ENCODE measurements at regions not wholly inside any gene's neighbourhood (a gene's known extent, or its start where the extent isn't known, plus 50 kb on each side); places are given as distances from the start of the nearest gene placed in this dataset.

GRCh38 chr11:93967258-93967657 lies 53.9 kb upstream of the HEPHL1 start:
- no peak for DNase-seq (ENCODE audit: insufficient read length)
- TF ChIP-seq TAF1 (IDR thresholded peaks at IDR 0.05; ENCODE audit: borderline replicate concordance, low read depth, low read length) = no peak
- no peak for TF ChIP-seq POLR2AphosphoS5 (IDR thresholded peaks at IDR 0.05; ENCODE audit: low read depth, low read length)
- no peak for TF ChIP-seq POLR2A (IDR thresholded peaks at IDR 0.05; ENCODE audit: low read depth, low read length)
- FAIRE-seq = no peak

- TF ChIP-seq POLR2A (IDR thresholded peaks at IDR 0.05; ENCODE audit: low read depth, low read length) = no peak
- TF ChIP-seq TAF1 (IDR thresholded peaks at IDR 0.05; ENCODE audit: borderline replicate concordance, low read depth, low read length) = no peak
- TF ChIP-seq POLR2AphosphoS5 (IDR thresholded peaks at IDR 0.05; ENCODE audit: low read depth, low read length) = no peak
- FAIRE-seq (no peak), DNase-seq (ENCODE audit: insufficient read length) (no peak)
Measured at GRCh38 chr11:93967944-93968343, 53.2 kb upstream of the HEPHL1 start.

GRCh38 chr11:93969925-93970922 lies 50.9 kb upstream of the HEPHL1 start:
- DNase-seq (ENCODE audit: insufficient read length) = no peak
- TF ChIP-seq POLR2AphosphoS5 (IDR thresholded peaks at IDR 0.05; ENCODE audit: low read depth, low read length) = no peak
- TF ChIP-seq POLR2A (IDR thresholded peaks at IDR 0.05; ENCODE audit: low read depth, low read length) = no peak
- TF ChIP-seq TAF1 (IDR thresholded peaks at IDR 0.05; ENCODE audit: borderline replicate concordance, low read depth, low read length) = no peak
- FAIRE-seq = no peak
